Panc1 (cell line): ENCODE measurements at regions not wholly inside any gene's neighbourhood (a gene's known extent, or its start where the extent isn't known, plus 50 kb on each side); places are given as distances from the start of the nearest gene placed in this dataset.

Source experiments
- ATAC-seq: fragments of 200-7000 bp; cut with Tn5 transposase; 2 replicates; pipeline ENCODE4 v1.9.1; 2020; ENCODE audit warnings: mild to moderate bottlenecking, moderate library complexity
- BruUV-seq: library from RNA; stranded (reverse); fragments of 400-500 nt; replicated peaks from 2 replicates; lab custom pipeline; 2021; lab: Mats Ljungman, UMichigan
- CTCF ChIA-PET: fragments of 300-600 bp; sonication (Branson Sonifier 250); formaldehyde crosslinking; loops from one replicate; lab custom pipeline; 2022; ENCODE audit warnings: antibody characterized with exemption; lab: Charles Lee
- POLR2A ChIA-PET: fragments of 300-600 bp; sonication (Branson Sonifier 250); formaldehyde crosslinking; loops from one replicate; lab custom pipeline; 2022; ENCODE audit warnings: antibody characterized with exemption; lab: Charles Lee
- DNase-seq: peaks from one replicate; pipeline ENCODE4 v3.0.0-alpha.2; 2010; ENCODE audit warnings: low read depth, low spot score
- H3K27ac ChIP-seq: 2 replicates; pipeline ENCODE4 v1.5.1; 2011; ENCODE audit warnings: mild to moderate bottlenecking, low read length, inconsistent platforms
- H3K27me3 ChIP-seq: fragments of 200-500 bp; sonication (Bioruptor generic); 2 replicates; pipeline ENCODE4 v1.6.0; 2014; ENCODE audit warnings: low read length, inconsistent platforms; ENCODE audit not compliant: control insufficient read depth, insufficient read depth
- H3K36me3 ChIP-seq: fragments of 200-500 bp; sonication (Bioruptor generic); 2 replicates; pipeline ENCODE4 v1.5.1; 2014; ENCODE audit warnings: inconsistent platforms, mild to moderate bottlenecking, low read length, moderate library complexity; ENCODE audit not compliant: control insufficient read depth, insufficient read depth
- H3K4me1 ChIP-seq: 2 replicates; pipeline ENCODE4 v1.5.1; 2011; ENCODE audit warnings: inconsistent platforms, mild to moderate bottlenecking, low read length, moderate library complexity; ENCODE audit not compliant: control insufficient read depth, insufficient read depth
- H3K4me3 ChIP-seq, 2 experiments: 2 replicates each; pipeline ENCODE4 v1.5.1; 2011 to 2012; ENCODE audit warnings: low read depth in 2 of 2, low read length in 2 of 2, mild to moderate bottlenecking in 2 of 2, inconsistent platforms in 1 of 2, moderate library complexity in 1 of 2
- H3K9me3 ChIP-seq: fragments of 200-500 bp; sonication (Bioruptor generic); 2 replicates; pipeline ENCODE4 v1.5.1; 2014; ENCODE audit warnings: low read depth, mild to moderate bottlenecking, inconsistent platforms, low read length, moderate library complexity; ENCODE audit not compliant: control insufficient read depth, insufficient read depth
- CTCF ChIP-seq: fragments of 450-650 bp; IDR thresholded peaks from 2 replicates; pipeline ENCODE4 v1.5.1; 2017; ENCODE audit warnings: mild to moderate bottlenecking
- POLR2AphosphoS5 ChIP-seq: IDR thresholded peaks from 2 replicates; pipeline ENCODE4 v1.6.1; 2012; ENCODE audit warnings: mild to moderate bottlenecking, low read depth, low read length, moderate library complexity
- REST ChIP-seq, 2 experiments: IDR thresholded peaks; 2 replicates each; pipeline ENCODE4 v1.6.1; 2011 to 2012; ENCODE audit warnings: low read depth in 2 of 2, control low read depth in 1 of 2, low read length in 1 of 2, mild to moderate bottlenecking in 1 of 2, moderate library complexity in 1 of 2; ENCODE audit not compliant: insufficient read depth in 1 of 2
- SIN3A ChIP-seq: IDR thresholded peaks from 2 replicates; pipeline ENCODE4 v1.6.1; 2012; ENCODE audit warnings: low read depth, mild to moderate bottlenecking, low read length, moderate library complexity, borderline replicate concordance; ENCODE audit not compliant: insufficient read depth
- TCF7L2 ChIP-seq: IDR thresholded peaks from 2 replicates; pipeline ENCODE4 v1.6.1; 2011; ENCODE audit warnings: mild to moderate bottlenecking, low read depth, low read length, inconsistent platforms
- in situ Hi-C: cut with HindIII; loops from 2 replicates; pipeline ENCODE4 v1.10.0; 2016; ENCODE audit warnings: low sequenced_read_pairs, low pct_unique_long_range_greater_than_20kb
- intact Hi-C: fragments of 100-400 bp; cut with micrococcal nuclease; formaldehyde crosslinking; loops from one replicate; pipeline ENCODE4 v1.10.0; 2022; ENCODE audit not compliant: unreplicated experiment

GRCh38 chr15:92813485-92813884 is 86.6 kb upstream of the CHD2 start:
- BruUV-seq = no TSS peak
- ChIA-PET CTCF (no interaction called here), POLR2A (no interaction called here)
- Histone ChIP-seq H3K36me3 (no peaks in the 10 kb centered on the region; the same call in 1 of the 2 replicates), H3K4me3 (no peak overlapping the region), H3K27ac (peak overlapping the region; percentile 100), H3K9me3 (no peaks in the 10 kb centered on the region), H3K4me1 (peaks cover 50% of the 10 kb centered on the region), H3K27me3 (no peaks in the 10 kb centered on the region)
- ATAC-seq (no peak), DNase-seq (no peak)
- intact Hi-C loops = no loop called here
- in situ Hi-C loops = no loop called here
- TF ChIP-seq TCF7L2 (no peak), SIN3A (no peak), POLR2AphosphoS5 (no peak), REST (IDR thresholded peaks at IDR 0.05; ENCODE audit: insufficient read depth in 1 of 2, low read depth in 2 of 2, low read length in 1 of 2) (no peak), CTCF (no peak)

GRCh38 chr15:92817339-92817886 is 82.7 kb upstream of the CHD2 start:
- Histone ChIP-seq H3K4me3 (0 out of 4 replicates have a peak overlapping the region, but pooled peaks of 1 of the 2 experiments have one; percentile 10), H3K27ac (peak overlapping the region; percentile 100), H3K4me1 (peaks cover 66% of the 10 kb centered on the region), H3K36me3 (no peaks in the 10 kb centered on the region), H3K27me3 (no peaks in the 10 kb centered on the region), H3K9me3 (no peaks in the 10 kb centered on the region)
- ATAC-seq (no peak), DNase-seq (no peak)
- TF ChIP-seq REST (IDR thresholded peaks at IDR 0.05; ENCODE audit: insufficient read depth in 1 of 2, low read depth in 2 of 2, low read length in 1 of 2) (no peak), POLR2AphosphoS5 (no peak), SIN3A (no peak), TCF7L2 (peak; percentile 78)
- intact Hi-C loops (no loop called here), in situ Hi-C loops (no loop called here)
- ChIA-PET CTCF (no interaction called here), POLR2A (interaction anchor here (0.5 to 1.1 kb wide), 7 partner anchors 14 to 466 kb away, joined by 3 to 8 read pairs (median 4); no protein-coding TSS in a partner anchor)
- no TSS peak for BruUV-seq
